Osteoblast (primary cell): ENCODE measurements at regions not wholly inside any gene's neighbourhood (a gene's known extent, or its start where the extent isn't known, plus 50 kb on each side); places are given as distances from the start of the nearest gene placed in this dataset.

Source experiments
- DNase-seq: peaks from one replicate; pipeline ENCODE4 v3.0.0; 2011; ENCODE audit warnings: low spot score, mixed read lengths; ENCODE audit not compliant: insufficient read length; ENCODE audit errors: missing footprints
- H2AFZ ChIP-seq: 2 replicates; pipeline ENCODE4 v1.6.0; 2011; ENCODE audit warnings: mild to moderate bottlenecking, low read length
- H3K27ac ChIP-seq: 2 replicates; pipeline ENCODE4 v1.5.1; 2011; ENCODE audit warnings: mild to moderate bottlenecking, low read depth, low read length, moderate library complexity
- H3K27me3 ChIP-seq: 2 replicates; pipeline ENCODE4 v1.6.0; 2012; ENCODE audit warnings: mild to moderate bottlenecking, control low read depth, inconsistent platforms, low read length, moderate library complexity; ENCODE audit not compliant: insufficient read depth
- H3K36me3 ChIP-seq: 2 replicates; pipeline ENCODE4 v1.5.1; 2011; ENCODE audit warnings: mild to moderate bottlenecking, low read length, control low read depth, moderate library complexity; ENCODE audit not compliant: insufficient read depth
- H3K4me1 ChIP-seq: 2 replicates; pipeline ENCODE4 v1.5.1; 2011; ENCODE audit warnings: mild to moderate bottlenecking, low read length, control low read depth, moderate library complexity; ENCODE audit not compliant: insufficient read depth
- H3K4me2 ChIP-seq: 2 replicates; pipeline ENCODE4 v1.6.0; 2011; ENCODE audit warnings: mild to moderate bottlenecking, low read length; ENCODE audit not compliant: insufficient read depth
- H3K4me3 ChIP-seq: fragments of 200-600 bp; sonication (generic); 3 replicates; pipeline ENCODE4 v1.5.1; 2012; ENCODE audit warnings: mild to moderate bottlenecking, low read length, inconsistent platforms; ENCODE audit not compliant: insufficient read depth
- H3K79me2 ChIP-seq: 2 replicates; pipeline ENCODE4 v1.6.0; 2012; ENCODE audit warnings: mild to moderate bottlenecking, low read length, control low read depth, inconsistent platforms; ENCODE audit not compliant: insufficient read depth
- H3K9me3 ChIP-seq: 2 replicates; pipeline ENCODE4 v1.5.1; 2011; ENCODE audit warnings: low read depth, low read length, control low read depth
- H4K20me1 ChIP-seq: 2 replicates; pipeline ENCODE4 v1.6.0; 2012; ENCODE audit warnings: mild to moderate bottlenecking, low read length, control low read depth; ENCODE audit not compliant: insufficient read depth
- TF ChIP-seq, protein P1 (sequence below): IDR thresholded peaks from 2 replicates; pipeline ENCODE4 v1.5.1; 2011; ENCODE audit warnings: mild to moderate bottlenecking, low read depth, low read length, moderate library complexity; ENCODE audit errors: extremely low read depth

DNA sequence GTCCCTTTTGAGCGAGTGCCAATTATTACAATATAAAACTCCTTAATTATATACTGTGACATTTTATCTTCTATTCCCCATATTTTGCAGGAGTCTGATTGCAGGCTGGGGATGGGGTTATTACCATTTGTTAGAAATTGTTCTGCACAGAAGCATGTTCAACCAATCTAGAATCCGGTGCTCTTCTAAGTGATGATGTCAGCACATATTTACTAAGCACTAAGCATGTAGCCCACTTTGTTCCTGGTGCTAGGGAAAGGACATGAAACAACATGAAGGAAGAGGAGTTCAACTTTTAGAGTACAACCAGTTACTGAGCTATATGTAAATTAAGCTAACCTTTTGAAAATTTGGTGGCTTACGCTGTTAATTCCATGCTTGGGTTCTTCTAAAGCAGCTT lies 52.8 kb upstream of the IL1RAPL2 start:
- TF ChIP-seq, protein P1, sequence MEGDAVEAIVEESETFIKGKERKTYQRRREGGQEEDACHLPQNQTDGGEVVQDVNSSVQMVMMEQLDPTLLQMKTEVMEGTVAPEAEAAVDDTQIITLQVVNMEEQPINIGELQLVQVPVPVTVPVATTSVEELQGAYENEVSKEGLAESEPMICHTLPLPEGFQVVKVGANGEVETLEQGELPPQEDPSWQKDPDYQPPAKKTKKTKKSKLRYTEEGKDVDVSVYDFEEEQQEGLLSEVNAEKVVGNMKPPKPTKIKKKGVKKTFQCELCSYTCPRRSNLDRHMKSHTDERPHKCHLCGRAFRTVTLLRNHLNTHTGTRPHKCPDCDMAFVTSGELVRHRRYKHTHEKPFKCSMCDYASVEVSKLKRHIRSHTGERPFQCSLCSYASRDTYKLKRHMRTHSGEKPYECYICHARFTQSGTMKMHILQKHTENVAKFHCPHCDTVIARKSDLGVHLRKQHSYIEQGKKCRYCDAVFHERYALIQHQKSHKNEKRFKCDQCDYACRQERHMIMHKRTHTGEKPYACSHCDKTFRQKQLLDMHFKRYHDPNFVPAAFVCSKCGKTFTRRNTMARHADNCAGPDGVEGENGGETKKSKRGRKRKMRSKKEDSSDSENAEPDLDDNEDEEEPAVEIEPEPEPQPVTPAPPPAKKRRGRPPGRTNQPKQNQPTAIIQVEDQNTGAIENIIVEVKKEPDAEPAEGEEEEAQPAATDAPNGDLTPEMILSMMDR: no peak
- DNase-seq: no peak
- H3K9me3 ChIP-seq: no peaks in the 10 kb centered on the region
- H3K4me2 ChIP-seq: no peak overlapping the region
- H3K4me1 ChIP-seq: no peaks in the 10 kb centered on the region
- peaks cover 8% of the 10 kb centered on the region for H3K27me3 ChIP-seq
- H2AFZ ChIP-seq: no peak overlapping the region
- H3K79me2 ChIP-seq: no peaks in the 10 kb centered on the region
- no peaks in the 10 kb centered on the region for H3K36me3 ChIP-seq
- no peak overlapping the region for H3K27ac ChIP-seq
- H4K20me1 ChIP-seq: no peaks in the 10 kb centered on the region
- H3K4me3 ChIP-seq: no peak overlapping the region

DNA sequence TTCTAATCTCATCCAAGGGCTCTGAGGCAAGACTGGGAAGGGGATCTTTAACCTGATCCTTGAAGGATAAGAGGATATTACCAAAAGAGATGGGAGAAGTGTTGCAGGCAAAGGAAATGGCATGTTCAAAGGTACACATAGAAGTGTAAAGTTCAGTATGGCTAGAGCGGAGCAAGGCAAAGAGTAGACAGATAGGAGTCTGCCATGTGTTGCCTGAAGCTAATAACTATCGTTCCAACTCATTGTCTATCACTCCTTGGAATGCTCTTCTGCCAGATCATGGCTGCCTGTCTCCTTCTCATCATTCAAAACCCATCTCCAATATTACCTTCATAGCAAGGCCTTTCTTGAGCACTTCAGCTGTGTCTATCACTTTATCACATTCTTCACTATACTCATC lies 55.2 kb upstream of the IL1RAPL2 start:
- no peak overlapping the region for H3K4me3 ChIP-seq
- H3K36me3 ChIP-seq: no peaks in the 10 kb centered on the region
- no peaks in the 10 kb centered on the region for H3K9me3 ChIP-seq
- no peak for DNase-seq
- H3K79me2 ChIP-seq: no peaks in the 10 kb centered on the region
- H3K27me3 ChIP-seq: peaks cover 10% of the 10 kb centered on the region
- H4K20me1 ChIP-seq: no peaks in the 10 kb centered on the region
- H3K4me2 ChIP-seq: no peak overlapping the region
- H3K4me1 ChIP-seq: no peaks in the 10 kb centered on the region
- H2AFZ ChIP-seq: no peak overlapping the region
- TF ChIP-seq, protein P1: no peak
- no peak overlapping the region for H3K27ac ChIP-seq

DNA sequence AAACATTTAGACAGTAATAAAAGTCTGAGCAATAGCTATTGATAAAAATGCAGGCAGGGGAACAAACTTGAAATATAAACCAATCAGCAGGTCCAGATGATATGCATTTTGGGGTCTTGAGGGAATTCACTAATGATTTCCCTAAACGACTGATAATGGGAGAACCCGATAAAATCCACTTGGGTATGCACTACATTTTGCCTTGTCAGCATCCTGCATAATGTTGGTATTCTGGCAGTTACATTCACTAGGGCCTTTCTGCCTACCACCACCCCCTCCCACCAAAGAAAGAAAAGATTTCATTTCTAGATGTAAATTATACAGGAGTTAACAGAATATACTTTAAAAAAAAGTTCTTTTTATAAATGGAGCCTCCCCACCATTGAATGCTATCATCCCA lies 63.5 kb upstream of the IL1RAPL2 start:
- no peaks in the 10 kb centered on the region for H3K4me1 ChIP-seq
- no peaks in the 10 kb centered on the region for H3K9me3 ChIP-seq
- H3K4me2 ChIP-seq: no peak overlapping the region
- no peak overlapping the region for H2AFZ ChIP-seq
- no peaks in the 10 kb centered on the region for H3K79me2 ChIP-seq
- H3K27ac ChIP-seq: no peak overlapping the region
- DNase-seq: no peak
- H3K36me3 ChIP-seq: no peaks in the 10 kb centered on the region
- TF ChIP-seq, protein P1: no peak
- peaks cover 14% of the 10 kb centered on the region for H3K27me3 ChIP-seq
- no peak overlapping the region for H3K4me3 ChIP-seq
- H4K20me1 ChIP-seq: no peaks in the 10 kb centered on the region

DNA sequence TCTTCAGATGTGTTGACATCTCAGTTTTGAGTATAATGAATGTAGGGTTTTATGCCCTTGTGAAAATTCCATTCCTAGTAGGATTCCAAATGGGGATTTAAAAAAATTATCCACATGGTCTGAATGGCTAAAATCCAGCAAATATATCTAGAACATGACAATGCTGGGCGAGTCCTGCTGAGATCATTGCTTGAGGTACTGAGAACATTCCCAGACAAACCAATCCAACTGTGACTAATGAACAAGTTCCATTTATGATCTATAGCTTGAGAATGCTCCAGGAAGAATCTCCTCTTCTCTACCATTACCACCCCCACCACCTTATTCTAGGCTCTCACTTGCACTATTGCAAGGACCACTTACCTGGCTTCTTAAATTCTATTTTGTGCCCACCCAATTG lies 77.2 kb upstream of the IL1RAPL2 start:
- H3K27ac ChIP-seq: no peak overlapping the region
- H3K27me3 ChIP-seq: peaks cover 6% of the 10 kb centered on the region
- H3K36me3 ChIP-seq: no peaks in the 10 kb centered on the region
- H3K79me2 ChIP-seq: no peaks in the 10 kb centered on the region
- H3K4me3 ChIP-seq: no peak overlapping the region
- no peak overlapping the region for H3K4me2 ChIP-seq
- TF ChIP-seq, protein P1: no peak
- H2AFZ ChIP-seq: no peak overlapping the region
- no peaks in the 10 kb centered on the region for H3K4me1 ChIP-seq
- H4K20me1 ChIP-seq: no peaks in the 10 kb centered on the region
- DNase-seq: no peak
- no peaks in the 10 kb centered on the region for H3K9me3 ChIP-seq
